Spleen (tissue), 7 donors: ENCODE measurements at regions not wholly inside any gene's neighbourhood (a gene's known extent, or its start where the extent isn't known, plus 50 kb on each side); places are given as distances from the start of the nearest gene placed in this dataset.

ENCODE experiments used
- CTCF ChIP-seq, 11 experiments: fragments of 200-600 bp in 7 of 11; fragments of 450-650 bp in 4 of 11; sonication (generic) in 4 of 11; IDR thresholded peaks in 8 of 11; conservative IDR thresholded peaks in 3 of 11; 1 replicate in 7 of 11; 2 replicates in 4 of 11; pipeline versions ENCODE4 v1.4.0 to v1.8.0; 2016 to 2021; ENCODE audit warnings: antibody characterized with exemption in 11 of 11, inconsistent platforms in 4 of 11, mild to moderate bottlenecking in 1 of 11
- POLR2AphosphoS5 ChIP-seq, 3 donors: sonication (generic); formaldehyde crosslinking; IDR thresholded peaks; one replicate each; pipeline ENCODE4 v1.5.1; 2017; ENCODE audit warnings: antibody characterized with exemption in 3 of 3
- donor health status: DM: no; HTN: no; CAD: no; lungs with moderate emphysema.
- donor health status: DM: no; HTN: no; CAD: no.
- donor health status: DM: no; HTN: no; CAD: no.

DNA sequence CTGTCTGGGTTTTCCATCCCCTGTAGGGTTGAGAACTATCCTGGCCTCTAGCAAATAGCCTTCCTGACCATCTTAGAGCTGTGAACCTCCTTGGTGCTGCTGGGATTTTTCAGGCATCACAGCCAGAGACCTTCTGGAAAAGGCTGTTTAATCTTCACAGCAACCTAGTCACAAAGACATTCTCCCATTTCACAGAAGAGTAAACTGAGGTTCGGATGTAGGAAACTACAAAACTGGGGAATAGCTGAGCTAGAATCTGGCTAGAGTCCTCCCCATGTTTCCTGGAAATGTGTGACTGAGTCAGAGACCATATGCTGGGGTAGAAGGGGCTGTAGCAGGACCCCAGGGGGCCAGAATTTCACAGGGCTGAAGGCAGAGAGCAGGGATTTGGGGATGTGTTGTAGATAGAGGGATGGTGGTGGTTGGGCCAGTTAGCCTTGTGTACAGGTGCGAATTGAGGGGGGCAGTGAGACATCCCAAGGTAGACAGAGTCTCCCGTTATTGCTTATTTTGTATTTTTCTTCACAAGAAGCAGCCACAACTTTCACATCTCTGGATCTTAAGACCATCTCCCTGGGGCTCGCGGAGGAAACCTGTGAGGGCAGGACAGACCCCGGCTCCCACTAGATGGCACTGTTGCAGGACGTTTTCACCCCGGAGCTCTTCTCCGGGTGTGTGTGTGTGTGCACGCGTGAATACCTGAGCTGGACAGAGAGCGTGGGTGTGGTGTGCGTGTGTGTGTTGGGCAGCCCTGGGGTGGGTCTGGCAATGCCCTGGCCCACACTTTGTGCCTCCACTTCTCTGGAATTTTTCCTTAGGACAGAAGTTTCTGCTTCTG is 66.9 kb upstream of the PRR23C start:
- TF ChIP-seq CTCF (IDR thresholded peaks at IDR 0.05 in 8 of 11, conservative IDR thresholded peaks at IDR 0.05 in 3 of 11) (peak in 10 of 11 experiments; percentile 16 to 74 (median 62)), POLR2AphosphoS5 (IDR thresholded peaks at IDR 0.05) (no peak)
